ENCODE measurements at regions not wholly inside any gene's neighbourhood (a gene's known extent, or its start where the extent isn't known, plus 50 kb on each side); places are given as distances from the start of the nearest gene placed in this dataset.

DNA sequence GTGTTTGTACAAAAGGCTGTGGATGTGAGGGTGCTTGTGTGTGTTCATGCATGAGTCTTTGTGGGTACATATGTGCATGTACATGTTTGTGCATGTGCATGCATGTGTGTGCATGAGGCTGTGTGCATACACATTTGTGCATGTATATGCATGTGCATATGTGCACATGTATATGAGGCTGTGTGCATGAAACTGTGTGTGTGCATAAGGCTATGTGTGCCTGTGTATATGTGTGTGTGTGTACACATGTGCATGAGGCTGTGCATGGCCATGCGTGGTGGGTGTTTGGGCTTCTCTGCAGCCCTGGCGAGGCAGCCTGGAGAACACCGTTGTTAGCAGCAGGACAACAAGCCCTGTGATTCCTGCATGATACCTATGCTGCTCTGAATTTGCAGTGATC is 207.7 kb upstream of the ADCY1 start:
- no peaks in the 10 kb centered on the region for H3K79me2 ChIP-seq (ENCODE audit: insufficient read depth, low read depth, low read length)
- no peaks in the 10 kb centered on the region for H3K36me3 ChIP-seq (ENCODE audit: insufficient read depth, low read length)
- DNase-seq (ENCODE audit: low spot score): no peak
- H3K4me3 ChIP-seq (ENCODE audit: low read depth, low read length, poor library complexity, severe bottlenecking): no peak overlapping the region
- no TSS peak for BruUV-seq (replicated peaks)
- no peaks in the 10 kb centered on the region for H4K20me1 ChIP-seq (ENCODE audit: insufficient read depth, low read length)
- H2AFZ ChIP-seq (ENCODE audit: low read length): no peak overlapping the region
- TF ChIP-seq EZH2phosphoT487 (IDR thresholded peaks at IDR 0.05; ENCODE audit: borderline replicate concordance, low read depth, low read length): no peak
- TF ChIP-seq, protein P1, sequence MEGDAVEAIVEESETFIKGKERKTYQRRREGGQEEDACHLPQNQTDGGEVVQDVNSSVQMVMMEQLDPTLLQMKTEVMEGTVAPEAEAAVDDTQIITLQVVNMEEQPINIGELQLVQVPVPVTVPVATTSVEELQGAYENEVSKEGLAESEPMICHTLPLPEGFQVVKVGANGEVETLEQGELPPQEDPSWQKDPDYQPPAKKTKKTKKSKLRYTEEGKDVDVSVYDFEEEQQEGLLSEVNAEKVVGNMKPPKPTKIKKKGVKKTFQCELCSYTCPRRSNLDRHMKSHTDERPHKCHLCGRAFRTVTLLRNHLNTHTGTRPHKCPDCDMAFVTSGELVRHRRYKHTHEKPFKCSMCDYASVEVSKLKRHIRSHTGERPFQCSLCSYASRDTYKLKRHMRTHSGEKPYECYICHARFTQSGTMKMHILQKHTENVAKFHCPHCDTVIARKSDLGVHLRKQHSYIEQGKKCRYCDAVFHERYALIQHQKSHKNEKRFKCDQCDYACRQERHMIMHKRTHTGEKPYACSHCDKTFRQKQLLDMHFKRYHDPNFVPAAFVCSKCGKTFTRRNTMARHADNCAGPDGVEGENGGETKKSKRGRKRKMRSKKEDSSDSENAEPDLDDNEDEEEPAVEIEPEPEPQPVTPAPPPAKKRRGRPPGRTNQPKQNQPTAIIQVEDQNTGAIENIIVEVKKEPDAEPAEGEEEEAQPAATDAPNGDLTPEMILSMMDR (conservative IDR thresholded peaks at IDR 0.05; ENCODE audit: low read length): no peak
- ChIA-PET POLR2A (interaction anchor here (0.6 kb wide), 1 partner anchor 30 kb away, joined by 5 read pairs; no protein-coding TSS in a partner anchor), CTCF (ENCODE audit: unreplicated experiment) (no interaction called here)
- H3K4me1 ChIP-seq (ENCODE audit: insufficient read depth, low read length, poor library complexity, severe bottlenecking): no peaks in the 10 kb centered on the region
- no peaks in the 10 kb centered on the region for H3K9me3 ChIP-seq (ENCODE audit: low read length)
- no peak overlapping the region for H3K4me2 ChIP-seq (ENCODE audit: low read length)
- intact Hi-C loops (cut with micrococcal nuclease; ENCODE audit: unreplicated experiment): no loop called here
- no peak overlapping the region for H3K27ac ChIP-seq (ENCODE audit: low read depth, low read length, poor library complexity, severe bottlenecking)
- no peaks in the 10 kb centered on the region for H3K9me2 ChIP-seq (ENCODE audit: insufficient read depth, low read length)

DNA sequence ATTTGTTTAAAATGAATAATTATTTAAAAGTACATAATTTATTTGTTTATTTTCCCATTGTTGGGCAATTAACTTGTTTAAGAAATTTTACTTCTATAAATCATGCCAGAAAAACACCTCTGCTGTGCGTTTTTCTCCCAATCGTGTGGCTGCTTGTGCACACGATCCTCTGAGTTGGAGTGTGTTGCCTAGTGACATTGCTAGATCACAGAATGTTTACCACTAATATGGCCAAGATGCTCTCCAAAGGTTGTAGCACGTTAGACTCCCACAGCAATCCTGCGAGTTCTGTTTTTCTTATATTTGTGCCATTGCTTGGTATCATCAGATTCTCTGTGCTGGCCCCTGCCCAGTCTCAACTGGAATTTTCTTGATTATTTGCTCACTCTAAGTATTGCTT is 207.1 kb upstream of the ADCY1 start:
- no peaks in the 10 kb centered on the region for H3K79me2 ChIP-seq (ENCODE audit: insufficient read depth, low read depth, low read length)
- H3K4me3 ChIP-seq (ENCODE audit: low read depth, low read length, poor library complexity, severe bottlenecking): no peak overlapping the region
- H3K9me2 ChIP-seq (ENCODE audit: insufficient read depth, low read length): no peaks in the 10 kb centered on the region
- H3K9me3 ChIP-seq (ENCODE audit: low read length): no peaks in the 10 kb centered on the region
- DNase-seq (ENCODE audit: low spot score): no peak
- BruUV-seq (replicated peaks): no TSS peak
- H3K27ac ChIP-seq (ENCODE audit: low read depth, low read length, poor library complexity, severe bottlenecking): no peak overlapping the region
- H3K36me3 ChIP-seq (ENCODE audit: insufficient read depth, low read length): no peaks in the 10 kb centered on the region
- TF ChIP-seq, protein P1 (conservative IDR thresholded peaks at IDR 0.05; ENCODE audit: low read length): no peak
- TF ChIP-seq EZH2phosphoT487 (IDR thresholded peaks at IDR 0.05; ENCODE audit: borderline replicate concordance, low read depth, low read length): no peak
- no peak overlapping the region for H3K4me2 ChIP-seq (ENCODE audit: low read length)
- ChIA-PET CTCF (ENCODE audit: unreplicated experiment) (no interaction called here), POLR2A (no interaction called here)
- H2AFZ ChIP-seq (ENCODE audit: low read length): no peak overlapping the region
- intact Hi-C loops (cut with micrococcal nuclease; ENCODE audit: unreplicated experiment): no loop called here
- no peaks in the 10 kb centered on the region for H3K4me1 ChIP-seq (ENCODE audit: insufficient read depth, low read length, poor library complexity, severe bottlenecking)
- H4K20me1 ChIP-seq (ENCODE audit: insufficient read depth, low read length): no peaks in the 10 kb centered on the region

DNA sequence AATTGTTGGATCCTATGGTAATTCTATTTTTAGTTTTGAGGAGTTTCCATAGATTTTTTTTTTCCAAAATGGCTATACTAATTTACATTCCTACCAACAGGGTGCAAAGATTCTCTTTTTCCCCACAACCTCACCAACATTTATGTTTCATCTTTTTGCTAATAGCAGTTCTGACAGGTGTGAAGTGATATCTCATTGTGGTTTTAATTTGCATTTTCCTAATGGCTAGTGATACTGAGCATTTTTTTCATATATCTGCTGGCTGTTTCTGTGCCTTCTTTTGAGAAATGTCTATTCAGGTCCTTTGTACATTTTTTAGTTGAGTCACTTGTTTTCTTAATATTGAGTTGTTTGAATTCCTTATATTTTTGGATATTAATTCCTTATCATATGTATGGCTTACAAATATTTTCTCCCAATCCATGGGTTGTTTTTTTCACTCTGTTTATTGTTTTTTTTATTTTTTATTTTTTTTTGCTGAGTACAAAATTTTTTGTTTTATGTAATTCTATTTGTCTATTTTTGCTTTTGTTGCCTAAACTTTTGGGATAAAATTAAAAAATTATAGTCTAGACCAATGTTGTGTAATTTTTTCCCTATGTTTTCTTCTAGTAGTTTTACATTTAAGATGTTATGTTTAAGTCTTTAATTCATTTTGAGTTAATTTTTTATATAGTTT is 205.9 kb upstream of the ADCY1 start:
- no peak overlapping the region for H3K27ac ChIP-seq (ENCODE audit: low read depth, low read length, poor library complexity, severe bottlenecking)
- H3K4me1 ChIP-seq (ENCODE audit: insufficient read depth, low read length, poor library complexity, severe bottlenecking): no peaks in the 10 kb centered on the region
- H3K4me2 ChIP-seq (ENCODE audit: low read length): no peak overlapping the region
- H4K20me1 ChIP-seq (ENCODE audit: insufficient read depth, low read length): no peaks in the 10 kb centered on the region
- CTCF ChIA-PET (ENCODE audit: unreplicated experiment): no interaction called here
- H3K9me3 ChIP-seq (ENCODE audit: low read length): no peaks in the 10 kb centered on the region
- no TSS peak for BruUV-seq (replicated peaks)
- no peaks in the 10 kb centered on the region for H3K9me2 ChIP-seq (ENCODE audit: insufficient read depth, low read length)
- H3K4me3 ChIP-seq (ENCODE audit: low read depth, low read length, poor library complexity, severe bottlenecking): no peak overlapping the region
- POLR2A ChIA-PET: no interaction called here
- no peak for DNase-seq (ENCODE audit: low spot score)
- H3K79me2 ChIP-seq (ENCODE audit: insufficient read depth, low read depth, low read length): no peaks in the 10 kb centered on the region
- no peak overlapping the region for H2AFZ ChIP-seq (ENCODE audit: low read length)
- H3K36me3 ChIP-seq (ENCODE audit: insufficient read depth, low read length): no peaks in the 10 kb centered on the region
- intact Hi-C loops (cut with micrococcal nuclease; ENCODE audit: unreplicated experiment): no loop called here
- TF ChIP-seq, protein P1 (conservative IDR thresholded peaks at IDR 0.05; ENCODE audit: low read length): no peak
- no peak for TF ChIP-seq EZH2phosphoT487 (IDR thresholded peaks at IDR 0.05; ENCODE audit: borderline replicate concordance, low read depth, low read length)
